ENCODE measurements at regions not wholly inside any gene's neighbourhood (a gene's known extent, or its start where the extent isn't known, plus 50 kb on each side); places are given as distances from the start of the nearest gene placed in this dataset.

DNA sequence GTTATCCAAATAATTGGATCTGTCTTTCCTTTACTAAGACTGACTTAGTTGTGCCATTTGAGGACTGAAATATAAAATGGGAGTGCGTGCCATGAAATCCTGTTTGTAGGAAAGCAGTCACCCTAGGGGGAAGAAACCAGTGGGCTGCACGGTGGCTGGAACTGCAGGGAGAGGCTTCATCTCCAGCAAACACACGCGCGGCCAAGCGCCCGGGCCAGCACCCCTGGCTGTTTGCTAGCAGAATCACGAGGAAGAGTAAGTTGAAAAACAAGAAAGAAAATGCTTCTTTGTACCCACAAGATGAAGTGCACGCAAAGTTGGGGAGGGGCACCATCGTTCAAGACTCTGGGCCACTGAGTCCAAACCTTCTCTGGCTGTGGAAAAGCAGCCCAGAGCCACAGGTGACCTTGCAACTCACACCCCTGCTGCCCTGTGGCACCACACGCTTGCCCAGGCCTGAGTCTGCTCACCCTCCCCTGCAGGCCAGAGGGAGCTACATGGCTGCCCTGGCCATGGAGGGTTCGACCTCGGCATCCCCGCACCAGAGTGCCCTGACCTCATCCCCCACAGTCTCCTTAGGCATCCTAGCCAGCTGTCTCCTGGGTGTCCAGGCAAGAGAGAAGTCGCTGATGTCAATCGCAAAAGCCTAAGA lies 55.2 kb downstream of the IRX2 start:
- no peak for DNase-seq

GRCh38 chr5:2695200-2695891 lies 56.1 kb downstream of the IRX2 start:
- no peak for DNase-seq

- no peak for DNase-seq
Observed at GRCh38 chr5:2691530-2691929, 59.9 kb downstream of the IRX2 start.

- no peak for DNase-seq
Observed at GRCh38 chr5:2690293-2690692, 61.2 kb downstream of the IRX2 start.

- no peak for DNase-seq
Observed at GRCh38 chr5:2688586-2688985, 62.9 kb downstream of the IRX2 start.

DNA sequence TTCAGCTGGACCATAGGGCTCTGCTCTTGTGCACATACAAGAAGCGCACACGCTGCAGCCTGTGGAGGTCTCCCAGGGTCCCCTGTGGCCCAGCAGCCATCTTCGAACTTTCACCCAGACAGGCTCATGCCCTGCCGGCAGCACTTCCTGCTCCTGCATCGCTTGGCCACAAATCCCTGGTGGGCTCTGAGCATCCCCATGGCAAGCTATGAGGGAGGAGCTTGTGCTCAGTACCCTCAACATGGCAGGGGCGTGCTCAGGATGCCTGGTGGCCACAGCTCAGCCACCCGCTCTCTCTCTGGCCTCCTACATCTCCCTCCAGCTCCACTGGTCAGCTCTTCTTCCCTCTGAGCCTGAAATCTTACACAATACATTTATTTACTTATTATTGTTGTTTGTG lies 63.7 kb downstream of the IRX2 start:
- no peak for DNase-seq

GRCh38 chr5:2686321-2687124 lies 65.0 kb downstream of the IRX2 start:
- no peak for DNase-seq

DNA sequence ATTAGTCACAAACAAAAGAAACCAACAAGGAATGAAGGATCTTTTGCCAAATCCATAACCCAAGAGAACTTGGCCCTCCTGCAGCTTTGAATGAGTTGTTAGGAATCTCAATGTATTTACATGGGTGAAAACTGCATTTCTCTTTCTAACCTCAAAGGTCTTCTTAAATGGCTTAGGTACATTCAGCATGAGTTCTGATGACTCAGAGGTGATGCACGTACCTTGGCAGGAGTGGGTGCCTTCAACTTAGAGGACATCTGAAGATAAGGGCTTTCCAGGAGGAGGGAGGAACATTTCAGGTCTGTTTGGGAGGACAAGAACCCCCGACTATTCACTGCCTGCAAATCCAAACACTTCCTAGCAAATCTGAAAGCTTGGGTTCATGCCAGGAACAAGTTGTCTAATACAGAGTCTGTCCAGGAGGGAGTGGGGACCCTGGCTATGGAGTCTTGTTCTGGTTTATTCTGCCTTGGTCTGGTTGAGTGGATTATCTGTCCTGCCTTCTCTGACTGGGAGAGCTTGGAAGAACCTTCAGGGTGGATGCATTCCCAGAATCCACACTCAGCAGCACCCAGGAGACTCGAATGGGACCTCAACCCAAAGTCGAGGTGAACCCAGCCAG lies 65.7 kb downstream of the IRX2 start:
- DNase-seq: no peak

DNA sequence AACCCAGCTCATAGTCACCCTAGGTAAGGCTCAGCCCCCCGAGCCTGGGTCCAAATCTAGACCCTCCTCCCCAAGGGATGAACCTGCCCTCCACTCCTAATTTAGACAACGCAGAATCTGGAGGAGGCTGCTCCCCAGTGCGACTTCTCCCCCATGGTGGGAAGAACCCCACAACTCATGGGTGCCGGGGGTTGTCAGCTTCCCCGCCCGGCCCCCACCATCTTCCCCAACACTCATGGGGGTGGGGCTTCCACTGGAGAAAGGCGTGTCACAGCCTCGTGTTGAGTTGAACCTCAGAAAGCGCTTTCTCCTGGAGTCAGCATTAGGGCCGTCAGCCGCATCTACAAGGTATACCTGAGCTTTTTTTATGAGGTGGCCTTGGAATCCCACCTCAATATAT lies 66.9 kb downstream of the IRX2 start:
- no peak for DNase-seq

DNA sequence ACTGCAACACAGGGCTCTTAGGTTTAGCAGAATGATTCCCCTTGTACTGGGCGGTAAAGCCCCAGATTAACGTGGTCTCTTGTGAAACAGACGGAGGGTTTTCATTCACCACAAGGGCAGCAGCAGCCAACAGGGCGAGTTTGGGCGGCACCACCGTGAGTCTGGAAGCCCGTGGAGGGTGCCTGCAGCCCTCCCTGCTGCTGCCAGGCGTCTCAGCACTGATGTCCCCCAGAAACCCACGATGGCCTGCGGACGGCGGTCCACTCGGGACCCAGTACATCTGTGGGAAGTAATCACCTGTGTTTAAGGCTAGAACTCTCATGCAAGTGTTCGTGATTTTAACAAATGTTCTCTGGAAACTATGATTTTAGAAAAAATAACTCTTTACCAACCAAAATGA lies 67.8 kb downstream of the IRX2 start:
- DNase-seq: no peak

- DNase-seq: no peak
Observed at GRCh38 chr5:2681476-2681875, 70.0 kb downstream of the IRX2 start.

DNA sequence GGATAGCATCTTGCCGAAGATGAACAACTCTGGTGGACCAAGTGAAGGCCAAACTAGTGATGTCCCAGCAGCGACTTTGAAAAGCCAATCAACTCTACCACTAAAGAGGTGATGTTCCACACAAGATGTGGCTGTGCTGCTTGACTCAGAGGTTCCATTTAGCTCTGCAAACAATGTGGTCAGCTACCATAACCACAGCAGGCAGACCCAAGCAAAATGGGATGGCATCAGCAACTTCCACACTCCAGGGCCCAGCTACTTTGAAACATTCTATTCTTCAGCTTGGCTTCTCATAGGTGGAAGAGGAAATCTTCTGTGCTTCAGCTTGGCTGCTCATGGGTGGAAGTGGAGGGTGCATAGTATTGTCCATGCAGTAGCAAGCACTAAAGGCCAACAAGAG lies 70.5 kb downstream of the IRX2 start:
- no peak for DNase-seq

DNA sequence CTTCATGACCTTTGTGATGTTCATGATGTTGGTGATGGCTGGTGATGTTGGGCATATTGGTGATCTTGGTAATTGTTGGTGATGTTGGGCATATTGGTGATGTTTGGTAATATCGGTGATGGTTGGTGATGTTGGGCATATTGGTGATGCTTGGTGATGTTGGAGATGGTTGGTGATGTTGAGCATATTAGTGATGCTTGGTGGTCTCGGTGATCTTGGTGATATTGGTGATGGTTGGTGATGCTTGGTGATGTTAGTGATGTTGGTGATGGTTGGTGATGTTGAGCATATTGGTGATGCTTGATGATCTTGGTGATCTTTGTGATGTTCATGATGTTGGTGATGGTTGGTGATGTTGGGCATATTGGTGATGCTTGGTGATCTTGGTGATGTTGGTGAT lies 73.8 kb downstream of the IRX2 start:
- no peak for DNase-seq

- DNase-seq: no peak
Observed at GRCh38 chr5:2675548-2675947, 75.9 kb downstream of the IRX2 start.

GRCh38 chr5:2674456-2674855 lies 77.0 kb downstream of the IRX2 start:
- no peak for DNase-seq

- DNase-seq: no peak
Observed at GRCh38 chr5:2670940-2671339, 80.5 kb downstream of the IRX2 start.

GRCh38 chr5:2669913-2670312 lies 81.6 kb downstream of the IRX2 start:
- DNase-seq: no peak

GRCh38 chr5:2669259-2669658 lies 82.2 kb downstream of the IRX2 start:
- no peak for DNase-seq

GRCh38 chr5:2666081-2666480 lies 85.4 kb downstream of the IRX2 start:
- no peak for DNase-seq

- no peak for DNase-seq
Observed at GRCh38 chr5:2663489-2663888, 88.0 kb downstream of the IRX2 start.

- no peak for DNase-seq
Observed at GRCh38 chr5:2660315-2660714, 91.2 kb downstream of the IRX2 start.

- DNase-seq: no peak
Observed at GRCh38 chr5:2658881-2659470, 92.5 kb downstream of the IRX2 start.

All from muscle of arm (tissue), 1 donor.